WTC11 (cell line): ENCODE measurements at regions not wholly inside any gene's neighbourhood (a gene's known extent, or its start where the extent isn't known, plus 50 kb on each side); places are given as distances from the start of the nearest gene placed in this dataset.

Experiments
- ATAC-seq: fragments of 200-7000 bp; cut with Tn5 transposase; 2 replicates; pipeline ENCODE4 v1.10.0; 2021; ENCODE audit warnings: mild to moderate bottlenecking, moderate library complexity
- CTCF ChIA-PET: fragments of 300-600 bp; sonication (Branson Sonifier 250); formaldehyde crosslinking; loops from one replicate; lab custom pipeline; 2021; ENCODE audit warnings: antibody characterized with exemption; lab: Charles Lee
- POLR2A ChIA-PET: fragments of 350-600 bp; sonication (Branson Sonifier 250); formaldehyde crosslinking; loops from one replicate; lab custom pipeline; 2021; ENCODE audit warnings: antibody characterized with exemption; lab: Charles Lee
- DNase-seq: peaks from one replicate; pipeline ENCODE4 v3.0.0; 2021; ENCODE audit warnings: low spot score
- H3K27ac Mint-ChIP-seq: 2 replicates; pipeline ENCODE4 v1.8.0; 2021; ENCODE audit warnings: mixed read lengths
- H3K27me3 Mint-ChIP-seq: 2 replicates; pipeline ENCODE4 v1.8.0; 2021; ENCODE audit warnings: low read depth, mild to moderate bottlenecking, moderate library complexity, mixed read lengths
- H3K36me3 Mint-ChIP-seq: 2 replicates; pipeline ENCODE4 v1.8.0; 2021; ENCODE audit warnings: mixed read lengths
- H3K4me1 Mint-ChIP-seq: 2 replicates; pipeline ENCODE4 v1.8.0; 2022; ENCODE audit warnings: mixed read lengths
- H3K4me3 Mint-ChIP-seq: 2 replicates; pipeline ENCODE4 v1.8.0; 2021; ENCODE audit warnings: mild to moderate bottlenecking, moderate library complexity, mixed read lengths
- H3K9me3 Mint-ChIP-seq: 2 replicates; pipeline ENCODE4 v1.8.0; 2021; ENCODE audit warnings: mixed read lengths
- ETV6 ChIP-seq: sonication (generic); formaldehyde crosslinking; IDR thresholded peaks from 2 replicates; pipeline ENCODE4 v1.8.1; 2022; ENCODE audit warnings: mild to moderate bottlenecking, missing genetic modification reagents
- HMGA2 ChIP-seq: fragments of 250-450 bp; sonication (Bioruptor Pico); IDR thresholded peaks from 2 replicates; pipeline ENCODE4 v1.4.0; 2021; ENCODE audit warnings: mild to moderate bottlenecking, moderate library complexity
- IRF2 ChIP-seq: sonication (generic); formaldehyde crosslinking; IDR thresholded peaks from 2 replicates; pipeline ENCODE4 v1.8.0; 2022; ENCODE audit warnings: low read depth, missing genetic modification reagents, borderline replicate concordance
- JUN ChIP-seq: sonication (generic); formaldehyde crosslinking; IDR thresholded peaks from 2 replicates; pipeline ENCODE4 v1.8.0; 2023; ENCODE audit warnings: mild to moderate bottlenecking, missing genetic modification reagents
- RELA ChIP-seq: sonication (generic); formaldehyde crosslinking; IDR thresholded peaks from 2 replicates; pipeline ENCODE4 v1.8.1; 2022; ENCODE audit warnings: missing genetic modification reagents, mild to moderate bottlenecking, borderline replicate concordance
- SMAD3 ChIP-seq: sonication (generic); formaldehyde crosslinking; IDR thresholded peaks from 2 replicates; pipeline ENCODE4 v1.8.0; 2022; ENCODE audit warnings: missing genetic modification reagents, mild to moderate bottlenecking, borderline replicate concordance
- SP1 ChIP-seq: sonication (generic); formaldehyde crosslinking; conservative IDR thresholded peaks from 2 replicates; pipeline ENCODE4 v1.8.1; 2022; ENCODE audit warnings: missing genetic modification reagents
- TEAD4 ChIP-seq: sonication (generic); formaldehyde crosslinking; IDR thresholded peaks from 2 replicates; pipeline ENCODE4 v1.8.0; 2022; ENCODE audit warnings: mild to moderate bottlenecking, missing genetic modification reagents
- ZNF396 ChIP-seq: fragments of 250-450 bp; sonication (Bioruptor Pico); IDR thresholded peaks from 2 replicates; pipeline ENCODE4 v1.8.0; 2021; ENCODE audit warnings: mild to moderate bottlenecking, moderate library complexity, borderline replicate concordance
- ZNF423 ChIP-seq: fragments of 250-450 bp; sonication (Bioruptor Pico); IDR thresholded peaks from 2 replicates; pipeline ENCODE4 v2.1.2; 2022; ENCODE audit warnings: mild to moderate bottlenecking, moderate library complexity
- TF ChIP-seq, protein P1 (sequence below): sonication (generic); formaldehyde crosslinking; IDR thresholded peaks from 2 replicates; pipeline ENCODE4 v1.8.0; 2022; ENCODE audit warnings: mild to moderate bottlenecking, missing genetic modification reagents
- TF ChIP-seq, protein P2 (sequence below): sonication (generic); formaldehyde crosslinking; IDR thresholded peaks from 2 replicates; pipeline ENCODE4 v1.8.0; 2022; ENCODE audit warnings: mild to moderate bottlenecking, missing genetic modification reagents
- TF ChIP-seq, protein P3 (sequence below): sonication (generic); formaldehyde crosslinking; IDR thresholded peaks from 2 replicates; pipeline ENCODE4 v1.8.1; 2022; ENCODE audit warnings: mild to moderate bottlenecking, moderate library complexity, missing genetic modification reagents
- TF ChIP-seq, protein P4 (sequence below): sonication (generic); formaldehyde crosslinking; IDR thresholded peaks from 2 replicates; pipeline ENCODE4 v1.8.1; 2022; ENCODE audit warnings: missing genetic modification reagents, borderline replicate concordance
- TF ChIP-seq, protein P5 (sequence below): fragments of 200-600 bp; IDR thresholded peaks from 2 replicates; pipeline ENCODE4 v1.8.0; 2022; ENCODE audit warnings: antibody characterized with exemption
- TF ChIP-seq, protein P6 (sequence below): fragments of 250-450 bp; sonication (Bioruptor Pico); IDR thresholded peaks from 2 replicates; pipeline ENCODE4 v1.9.0; 2021; ENCODE audit warnings: mild to moderate bottlenecking

DNA sequence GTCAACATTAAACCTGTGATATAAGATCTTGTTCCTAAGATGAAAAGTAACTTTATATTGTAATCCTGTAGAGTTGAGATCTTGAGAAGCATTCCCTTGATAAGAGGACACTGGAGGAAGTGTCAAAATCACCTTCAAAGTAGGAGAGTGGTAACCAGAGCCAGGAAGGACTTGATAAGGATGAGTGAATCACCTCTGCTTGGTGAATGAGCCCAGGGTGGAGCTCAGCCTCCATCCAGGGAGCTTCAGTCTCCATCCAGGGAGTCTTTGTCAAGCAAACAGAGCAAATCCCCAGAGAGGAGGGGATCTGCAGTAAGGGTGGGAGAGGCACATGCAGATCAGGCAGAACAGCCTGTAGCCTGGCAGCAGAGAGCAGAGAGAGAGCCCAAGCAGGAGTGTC is 167.1 kb upstream of the SIX2 start:
- H3K4me3 Mint-ChIP-seq = no peak overlapping the region
- H3K9me3 Mint-ChIP-seq = peaks cover 10% of the 10 kb centered on the region
- peak overlapping the region; percentile 68; the same call in 1 of the 2 replicates for H3K27ac Mint-ChIP-seq
- ChIA-PET POLR2A (no interaction called here), CTCF (no interaction called here)
- peaks cover 23% of the 10 kb centered on the region for H3K27me3 Mint-ChIP-seq
- ATAC-seq = peak; percentile 30; the same call in 1 of the 2 replicates
- H3K4me1 Mint-ChIP-seq = peaks cover 7% of the 10 kb centered on the region
- H3K36me3 Mint-ChIP-seq = peaks cover 3% of the 10 kb centered on the region; the same call in 1 of the 2 replicates
- TF ChIP-seq, protein P1, sequence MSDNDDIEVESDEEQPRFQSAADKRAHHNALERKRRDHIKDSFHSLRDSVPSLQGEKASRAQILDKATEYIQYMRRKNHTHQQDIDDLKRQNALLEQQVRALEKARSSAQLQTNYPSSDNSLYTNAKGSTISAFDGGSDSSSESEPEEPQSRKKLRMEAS = no peak
- TF ChIP-seq ZNF423 (CRISPR knock-in tag) = peak; percentile 80
- DNase-seq = no peak

DNA sequence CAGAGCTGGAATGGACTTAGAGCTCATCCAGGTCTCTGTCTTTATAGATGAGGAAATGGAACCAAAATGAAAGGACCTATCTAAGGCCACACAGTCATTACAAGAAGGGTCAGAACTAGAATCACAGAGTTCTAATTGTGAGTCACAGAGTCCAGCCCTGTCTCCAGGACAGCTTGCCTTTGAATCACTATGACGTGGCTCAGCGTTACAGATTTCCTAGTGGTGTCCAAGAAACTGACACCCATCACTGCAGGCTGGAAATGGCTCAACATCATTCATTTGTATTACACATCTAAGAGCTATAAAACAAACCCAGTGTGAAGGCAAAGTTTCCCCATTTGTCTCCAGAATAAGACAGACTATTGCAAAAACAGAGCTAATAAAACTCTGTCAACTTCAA is 164.3 kb upstream of the SIX2 start:
- H3K27ac Mint-ChIP-seq = no peak overlapping the region
- no peak for TF ChIP-seq TEAD4 (CRISPR knock-in tag)
- TF ChIP-seq, all 79 proteins: peak for 0
- no peak overlapping the region for H3K4me3 Mint-ChIP-seq
- ATAC-seq (no peak), DNase-seq (no peak)
- POLR2A ChIA-PET = no interaction called here
- peaks cover 17% of the 10 kb centered on the region for H3K4me1 Mint-ChIP-seq
- peaks cover 10% of the 10 kb centered on the region for H3K9me3 Mint-ChIP-seq
- peaks cover 3% of the 10 kb centered on the region; the same call in 1 of the 2 replicates for H3K36me3 Mint-ChIP-seq
- peaks cover 51% of the 10 kb centered on the region for H3K27me3 Mint-ChIP-seq
- CTCF ChIA-PET = no interaction called here

DNA sequence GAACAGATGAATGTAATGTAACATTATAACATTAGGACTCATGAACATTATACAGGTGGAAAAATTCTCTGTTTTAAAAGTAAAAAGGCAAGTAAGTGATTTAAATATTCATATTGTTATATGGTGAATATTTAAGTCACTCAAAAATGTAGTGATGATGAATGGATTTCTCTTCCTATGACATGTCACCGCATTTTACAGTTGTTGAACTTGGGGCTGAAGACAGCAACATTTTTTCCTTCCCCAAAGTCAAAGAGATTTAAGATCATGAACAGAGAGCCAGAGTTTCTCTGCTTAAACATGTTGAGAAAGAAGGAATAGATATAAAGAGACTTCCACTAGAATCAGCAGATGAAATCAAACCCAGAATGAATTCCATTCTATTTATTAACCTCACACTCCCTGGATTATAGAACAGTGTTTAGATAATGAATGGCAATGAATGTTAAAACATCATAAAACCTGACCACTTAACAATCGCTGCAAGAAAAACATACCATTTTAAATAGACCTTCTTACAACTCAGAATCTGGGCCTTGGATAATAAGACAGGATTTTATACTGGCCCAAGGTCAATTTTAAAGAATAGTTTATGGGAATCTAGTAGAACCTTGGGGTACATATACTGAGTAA is 163.6 kb upstream of the SIX2 start:
- H3K4me3 Mint-ChIP-seq = no peak overlapping the region
- ATAC-seq (no peak), DNase-seq (no peak)
- CTCF ChIA-PET = no interaction called here
- peaks cover 57% of the 10 kb centered on the region for H3K27me3 Mint-ChIP-seq
- no peak for TF ChIP-seq ZNF396
- no peak for TF ChIP-seq JUN (CRISPR knock-in tag)
- no peak for TF ChIP-seq RELA
- TF ChIP-seq, protein P2, sequence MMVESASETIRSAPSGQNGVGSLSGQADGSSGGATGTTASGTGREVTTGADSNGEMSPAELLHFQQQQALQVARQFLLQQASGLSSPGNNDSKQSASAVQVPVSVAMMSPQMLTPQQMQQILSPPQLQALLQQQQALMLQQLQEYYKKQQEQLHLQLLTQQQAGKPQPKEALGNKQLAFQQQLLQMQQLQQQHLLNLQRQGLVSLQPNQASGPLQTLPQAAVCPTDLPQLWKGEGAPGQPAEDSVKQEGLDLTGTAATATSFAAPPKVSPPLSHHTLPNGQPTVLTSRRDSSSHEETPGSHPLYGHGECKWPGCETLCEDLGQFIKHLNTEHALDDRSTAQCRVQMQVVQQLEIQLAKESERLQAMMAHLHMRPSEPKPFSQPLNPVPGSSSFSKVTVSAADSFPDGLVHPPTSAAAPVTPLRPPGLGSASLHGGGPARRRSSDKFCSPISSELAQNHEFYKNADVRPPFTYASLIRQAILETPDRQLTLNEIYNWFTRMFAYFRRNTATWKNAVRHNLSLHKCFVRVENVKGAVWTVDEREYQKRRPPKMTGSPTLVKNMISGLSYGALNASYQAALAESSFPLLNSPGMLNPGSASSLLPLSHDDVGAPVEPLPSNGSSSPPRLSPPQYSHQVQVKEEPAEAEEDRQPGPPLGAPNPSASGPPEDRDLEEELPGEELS (CRISPR knock-in tag) = no peak
- TF ChIP-seq, protein P3, sequence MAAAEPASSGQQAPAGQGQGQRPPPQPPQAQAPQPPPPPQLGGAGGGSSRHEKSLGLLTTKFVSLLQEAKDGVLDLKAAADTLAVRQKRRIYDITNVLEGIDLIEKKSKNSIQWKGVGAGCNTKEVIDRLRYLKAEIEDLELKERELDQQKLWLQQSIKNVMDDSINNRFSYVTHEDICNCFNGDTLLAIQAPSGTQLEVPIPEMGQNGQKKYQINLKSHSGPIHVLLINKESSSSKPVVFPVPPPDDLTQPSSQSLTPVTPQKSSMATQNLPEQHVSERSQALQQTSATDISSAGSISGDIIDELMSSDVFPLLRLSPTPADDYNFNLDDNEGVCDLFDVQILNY (CRISPR knock-in tag) = no peak
- peaks cover 10% of the 10 kb centered on the region for H3K9me3 Mint-ChIP-seq
- H3K36me3 Mint-ChIP-seq = peaks cover 3% of the 10 kb centered on the region; the same call in 1 of the 2 replicates
- H3K27ac Mint-ChIP-seq = no peak overlapping the region
- H3K4me1 Mint-ChIP-seq = peaks cover 23% of the 10 kb centered on the region
- POLR2A ChIA-PET = no interaction called here

DNA sequence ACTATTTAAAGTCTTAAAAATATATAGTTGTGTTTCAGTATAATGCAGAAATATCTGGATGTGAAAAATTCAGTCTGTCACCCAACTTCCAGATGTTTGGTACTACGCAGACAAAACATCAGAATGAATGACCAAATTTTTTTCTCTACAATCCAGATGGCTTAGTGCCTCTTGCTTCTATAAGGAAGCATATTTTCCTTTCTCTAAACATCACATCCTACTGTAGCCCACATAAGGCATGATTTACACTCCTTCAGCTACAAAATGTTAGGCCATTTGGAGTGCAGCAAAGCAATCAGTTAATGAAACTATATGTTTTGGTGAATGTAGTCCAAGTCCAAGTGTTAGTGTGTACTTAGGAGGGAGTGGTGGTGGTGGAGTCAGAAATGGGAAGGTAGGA is 162.9 kb upstream of the SIX2 start:
- peaks cover 65% of the 10 kb centered on the region for H3K27me3 Mint-ChIP-seq
- no peak for ATAC-seq
- peaks cover 3% of the 10 kb centered on the region; the same call in 1 of the 2 replicates for H3K36me3 Mint-ChIP-seq
- H3K27ac Mint-ChIP-seq = no peak overlapping the region
- ChIA-PET POLR2A (no interaction called here), CTCF (no interaction called here)
- H3K4me3 Mint-ChIP-seq = no peak overlapping the region
- H3K9me3 Mint-ChIP-seq = peaks cover 10% of the 10 kb centered on the region
- TF ChIP-seq ETV6 (CRISPR knock-in tag) (no peak), SMAD3 (no peak)
- TF ChIP-seq, protein P4, sequence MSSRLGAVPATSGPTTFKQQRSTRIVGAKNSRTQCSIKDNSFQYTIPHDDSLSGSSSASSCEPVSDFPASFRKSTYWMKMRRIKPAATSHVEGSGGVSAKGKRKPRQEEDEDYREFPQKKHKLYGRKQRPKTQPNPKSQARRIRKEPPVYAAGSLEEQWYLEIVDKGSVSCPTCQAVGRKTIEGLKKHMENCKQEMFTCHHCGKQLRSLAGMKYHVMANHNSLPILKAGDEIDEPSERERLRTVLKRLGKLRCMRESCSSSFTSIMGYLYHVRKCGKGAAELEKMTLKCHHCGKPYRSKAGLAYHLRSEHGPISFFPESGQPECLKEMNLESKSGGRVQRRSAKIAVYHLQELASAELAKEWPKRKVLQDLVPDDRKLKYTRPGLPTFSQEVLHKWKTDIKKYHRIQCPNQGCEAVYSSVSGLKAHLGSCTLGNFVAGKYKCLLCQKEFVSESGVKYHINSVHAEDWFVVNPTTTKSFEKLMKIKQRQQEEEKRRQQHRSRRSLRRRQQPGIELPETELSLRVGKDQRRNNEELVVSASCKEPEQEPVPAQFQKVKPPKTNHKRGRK (CRISPR knock-in tag) = no peak
- DNase-seq = no peak
- H3K4me1 Mint-ChIP-seq = peaks cover 31% of the 10 kb centered on the region

DNA sequence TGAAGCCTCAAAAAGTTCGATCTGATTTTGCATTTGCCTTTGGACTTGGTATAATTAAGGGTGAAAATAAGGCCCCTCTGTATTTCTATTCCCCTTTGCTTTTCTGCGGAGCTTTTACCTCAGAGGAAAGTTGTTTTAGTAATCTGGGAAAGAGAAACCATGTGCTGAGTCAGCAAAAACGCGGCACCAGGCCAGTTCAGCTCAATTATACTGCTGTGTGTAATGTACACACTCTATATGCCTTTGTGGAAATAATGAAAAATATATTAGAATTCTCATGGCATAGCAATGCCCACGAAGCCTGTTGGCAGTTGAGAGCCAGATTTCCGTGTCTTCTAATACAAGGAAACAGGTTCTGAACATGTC is 161.9 kb upstream of the SIX2 start:
- no peak for ATAC-seq
- Mint-ChIP-seq H3K9me3 (peaks cover under 1% of the 10 kb centered on the region; the same call in 1 of the 2 replicates), H3K4me3 (peak overlapping the region; percentile 68), H3K4me1 (peaks cover 33% of the 10 kb centered on the region), H3K27ac (no peak overlapping the region), H3K36me3 (no peaks in the 10 kb centered on the region), H3K27me3 (peaks cover 73% of the 10 kb centered on the region)
- CTCF ChIA-PET = interaction anchor here (2.3 kb wide), 1 partner anchor 157 kb away, joined by 14 read pairs; no protein-coding TSS in a partner anchor
- POLR2A ChIA-PET = no interaction called here
- DNase-seq = no peak
- TF ChIP-seq ZNF423 (CRISPR knock-in tag) = no peak
- no peak for TF ChIP-seq IRF2 (CRISPR knock-in tag)
- TF ChIP-seq, protein P5, sequence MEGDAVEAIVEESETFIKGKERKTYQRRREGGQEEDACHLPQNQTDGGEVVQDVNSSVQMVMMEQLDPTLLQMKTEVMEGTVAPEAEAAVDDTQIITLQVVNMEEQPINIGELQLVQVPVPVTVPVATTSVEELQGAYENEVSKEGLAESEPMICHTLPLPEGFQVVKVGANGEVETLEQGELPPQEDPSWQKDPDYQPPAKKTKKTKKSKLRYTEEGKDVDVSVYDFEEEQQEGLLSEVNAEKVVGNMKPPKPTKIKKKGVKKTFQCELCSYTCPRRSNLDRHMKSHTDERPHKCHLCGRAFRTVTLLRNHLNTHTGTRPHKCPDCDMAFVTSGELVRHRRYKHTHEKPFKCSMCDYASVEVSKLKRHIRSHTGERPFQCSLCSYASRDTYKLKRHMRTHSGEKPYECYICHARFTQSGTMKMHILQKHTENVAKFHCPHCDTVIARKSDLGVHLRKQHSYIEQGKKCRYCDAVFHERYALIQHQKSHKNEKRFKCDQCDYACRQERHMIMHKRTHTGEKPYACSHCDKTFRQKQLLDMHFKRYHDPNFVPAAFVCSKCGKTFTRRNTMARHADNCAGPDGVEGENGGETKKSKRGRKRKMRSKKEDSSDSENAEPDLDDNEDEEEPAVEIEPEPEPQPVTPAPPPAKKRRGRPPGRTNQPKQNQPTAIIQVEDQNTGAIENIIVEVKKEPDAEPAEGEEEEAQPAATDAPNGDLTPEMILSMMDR = no peak
- no peak for TF ChIP-seq ZNF396
- no peak for TF ChIP-seq SP1 (CRISPR knock-in tag)
- no peak for TF ChIP-seq RELA
- TF ChIP-seq, protein P2 (CRISPR knock-in tag) = no peak
- TF ChIP-seq HMGA2 (CRISPR knock-in tag) = no peak
- TF ChIP-seq, protein P6, sequence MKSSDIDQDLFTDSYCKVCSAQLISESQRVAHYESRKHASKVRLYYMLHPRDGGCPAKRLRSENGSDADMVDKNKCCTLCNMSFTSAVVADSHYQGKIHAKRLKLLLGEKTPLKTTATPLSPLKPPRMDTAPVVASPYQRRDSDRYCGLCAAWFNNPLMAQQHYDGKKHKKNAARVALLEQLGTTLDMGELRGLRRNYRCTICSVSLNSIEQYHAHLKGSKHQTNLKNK (CRISPR knock-in tag) = no peak
